ENCODE measurements at regions not wholly inside any gene's neighbourhood (a gene's known extent, or its start where the extent isn't known, plus 50 kb on each side); places are given as distances from the start of the nearest gene placed in this dataset.
"Not testable (repeated sequence)": the region's sequence is repeated elsewhere in the genome, so short reads cannot be mapped to it uniquely, and the experiment has no call there.

DNA sequence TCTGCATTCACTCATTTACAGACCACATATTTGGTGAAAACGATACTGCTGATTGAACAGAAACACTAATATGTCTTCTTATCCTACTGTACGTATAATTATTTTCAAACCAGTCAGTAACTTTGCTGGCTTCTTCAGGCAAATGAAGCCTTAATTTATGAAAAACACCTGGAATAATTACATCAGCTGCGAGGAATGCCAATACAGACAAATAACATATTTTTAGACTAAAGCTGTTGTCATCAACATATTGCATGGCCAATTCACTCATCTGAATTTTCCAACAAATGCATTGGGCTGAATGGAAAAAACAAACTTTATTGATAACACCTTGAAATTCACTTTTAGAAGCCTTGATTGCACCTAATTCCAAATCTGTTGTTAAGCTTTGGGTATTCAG is 165.9 kb downstream of the HLX start:
- no peak for TF ChIP-seq CTCF (IDR thresholded peaks at IDR 0.05)
- H3K79me2 ChIP-seq (ENCODE audit: insufficient read depth, low read length), result no peaks in the 10 kb centered on the region

GRCh38 chr1:221045842-221046831 is 166.9 kb downstream of the HLX start:
- DNase-seq, result peak; percentile 52 to 77 (median 74)
- TF ChIP-seq CTCF (IDR thresholded peaks at IDR 0.05), result no peak
- Mint-ChIP-seq H3K27ac (peak overlapping the region; percentile 83 to 94 (median 93)), H3K4me3 (peak overlapping the region; percentile 16 to 80), H3K4me1 (peaks cover 47% of the 10 kb centered on the region), H3K9me3 (peaks cover 4 to 16% (median 8%) of the 10 kb centered on the region in 7 donors), H3K27me3 (ENCODE audit: low read depth in 3 of 3) (peaks cover 0 to 5% (median 0%) of the 10 kb centered on the region in 3 donors), H3K36me3 (peaks cover 0 to 7% of the 10 kb centered on the region in 2 donors)
- Histone ChIP-seq H3K4me3 (replicated peaks in 1 of 3; ENCODE audit: low read depth in 2 of 3, low read length in 3 of 3) (peak overlapping the region in 2 of 3 experiments; percentile 5 to 23), H3K79me2 (ENCODE audit: insufficient read depth, low read length) (no peaks in the 10 kb centered on the region), H3K4me1 (ENCODE audit: control insufficient read depth in 1 of 2, insufficient read depth in 2 of 2, low read length in 2 of 2) (peaks cover 37 to 40% of the 10 kb centered on the region in 2 donors), H3K27me3 (ENCODE audit: control insufficient read depth in 2 of 2, insufficient read depth in 2 of 2, low read length in 2 of 2) (no peaks in the 10 kb centered on the region), H4K20me1 (ENCODE audit: insufficient read depth, low read length) (no peaks in the 10 kb centered on the region), H3K36me3 (replicated peaks in 1 of 2; ENCODE audit: control insufficient read depth in 1 of 2, insufficient read depth in 2 of 2, low read length in 2 of 2) (no peaks in the 10 kb centered on the region), H2AFZ (ENCODE audit: insufficient read depth, low read depth, low read length, poor library complexity, severe bottlenecking) (peak overlapping the region; percentile 22), H3K9ac (ENCODE audit: insufficient read depth, low read length, poor library complexity, severe bottlenecking) (no peak overlapping the region), H3K4me2 (replicated peaks; ENCODE audit: extremely low read depth, low read length, poor library complexity, severe bottlenecking) (peak overlapping the region; percentile 35), H3K9me3 (replicated peaks in 1 of 2; ENCODE audit: control insufficient read depth in 1 of 2, insufficient read depth in 1 of 2, low read length in 2 of 2) (no peaks in the 10 kb centered on the region), H3K27ac (ENCODE audit: low read depth in 1 of 2, low read length in 2 of 2) (peak overlapping the region; percentile 45 to 71)
- intact Hi-C loops (cut with micrococcal nuclease), result no loop called here
- no CpG with 5 or more reads among the region's 5 CpGs for WGBS (ENCODE audit: insufficient coverage)

More for the DNA sequence above, 165.9 kb downstream of the HLX start:
- intact Hi-C loops (cut with micrococcal nuclease), result no loop called here
- H3K9me3 Mint-ChIP-seq, result peaks cover 2 to 10% (median 5%) of the 10 kb centered on the region in 7 donors
- Histone ChIP-seq H2AFZ (ENCODE audit: insufficient read depth, low read depth, low read length, poor library complexity, severe bottlenecking) (no peak overlapping the region), H4K20me1 (ENCODE audit: insufficient read depth, low read length) (no peaks in the 10 kb centered on the region), H3K4me1 (ENCODE audit: control insufficient read depth in 1 of 2, insufficient read depth in 2 of 2, low read length in 2 of 2) (peaks cover 37 to 39% of the 10 kb centered on the region in 2 donors), H3K27me3 (ENCODE audit: control insufficient read depth in 2 of 2, insufficient read depth in 2 of 2, low read length in 2 of 2) (no peaks in the 10 kb centered on the region), H3K9ac (ENCODE audit: insufficient read depth, low read length, poor library complexity, severe bottlenecking) (no peak overlapping the region), H3K27ac (ENCODE audit: low read depth in 1 of 2, low read length in 2 of 2) (no peak overlapping the region), H3K4me2 (replicated peaks; ENCODE audit: extremely low read depth, low read length, poor library complexity, severe bottlenecking) (no peak overlapping the region), H3K36me3 (replicated peaks in 1 of 2; ENCODE audit: control insufficient read depth in 1 of 2, insufficient read depth in 2 of 2, low read length in 2 of 2) (no peaks in the 10 kb centered on the region), H3K4me3 (replicated peaks in 1 of 3; ENCODE audit: low read depth in 2 of 3, low read length in 3 of 3) (no peak overlapping the region), H3K9me3 (replicated peaks in 1 of 2; ENCODE audit: control insufficient read depth in 1 of 2, insufficient read depth in 1 of 2, low read length in 2 of 2) (no peaks in the 10 kb centered on the region)
- H3K4me3 Mint-ChIP-seq, result no peak overlapping the region
- H3K27ac Mint-ChIP-seq, result no peak overlapping the region
- H3K27me3 Mint-ChIP-seq (ENCODE audit: low read depth in 3 of 3), result peaks cover 0 to 3% (median 0%) of the 10 kb centered on the region in 3 donors
- WGBS (ENCODE audit: insufficient coverage), result 94% methylated on average over 3 of the region's 3 CpGs
- H3K4me1 Mint-ChIP-seq, result peaks cover 44% of the 10 kb centered on the region
- H3K36me3 Mint-ChIP-seq, result peaks cover 0 to 3% of the 10 kb centered on the region in 2 donors
- no peak for DNase-seq

DNA sequence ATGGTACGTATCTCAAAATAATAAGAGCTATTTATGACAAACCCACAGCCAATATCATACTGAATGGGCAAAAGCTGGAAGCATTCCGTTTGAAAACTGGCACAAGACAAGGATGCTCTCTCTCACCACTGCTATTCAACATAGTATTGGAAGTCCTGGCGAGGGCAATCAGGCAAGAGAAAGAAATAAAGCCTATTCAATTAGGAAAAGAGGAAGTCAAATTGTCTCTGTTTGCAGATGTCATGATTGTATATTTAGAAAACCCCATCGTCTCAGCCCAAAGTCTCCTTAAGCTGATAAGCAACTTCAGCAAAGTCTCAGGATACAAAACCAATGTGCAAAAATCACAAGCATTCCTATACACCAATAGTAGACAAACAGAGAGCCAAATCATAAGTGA is 172.1 kb downstream of the HLX start:
- H3K4me2 ChIP-seq (replicated peaks; ENCODE audit: extremely low read depth, low read length, poor library complexity, severe bottlenecking); H3K27me3 Mint-ChIP-seq (ENCODE audit: low read depth in 3 of 3); H3K36me3 Mint-ChIP-seq; H3K9me3 ChIP-seq (replicated peaks in 1 of 2; ENCODE audit: control insufficient read depth in 1 of 2, insufficient read depth in 1 of 2, low read length in 2 of 2); H4K20me1 ChIP-seq (ENCODE audit: insufficient read depth, low read length); H3K9ac ChIP-seq (ENCODE audit: insufficient read depth, low read length, poor library complexity, severe bottlenecking); H3K36me3 ChIP-seq (replicated peaks in 1 of 2; ENCODE audit: control insufficient read depth in 1 of 2, insufficient read depth in 2 of 2, low read length in 2 of 2); H2AFZ ChIP-seq (ENCODE audit: insufficient read depth, low read depth, low read length, poor library complexity, severe bottlenecking); intact Hi-C loops (cut with micrococcal nuclease); DNase-seq; H3K4me3 ChIP-seq (replicated peaks in 1 of 3; ENCODE audit: low read depth in 2 of 3, low read length in 3 of 3); H3K27me3 ChIP-seq (ENCODE audit: control insufficient read depth in 2 of 2, insufficient read depth in 2 of 2, low read length in 2 of 2); H3K4me3 Mint-ChIP-seq; H3K27ac ChIP-seq (ENCODE audit: low read depth in 1 of 2, low read length in 2 of 2); H3K79me2 ChIP-seq (ENCODE audit: insufficient read depth, low read length): not testable (repeated sequence)
- H3K4me1 Mint-ChIP-seq, result peaks cover 40% of the 10 kb centered on the region
- H3K9me3 Mint-ChIP-seq, result peaks cover 4 to 18% (median 8%) of the 10 kb centered on the region in 7 donors
- H3K27ac Mint-ChIP-seq, result peak overlapping the region in 1 of 7 donors; percentile 8
- no CpG with 5 or more reads among the region's 4 CpGs for WGBS (ENCODE audit: insufficient coverage)
- peaks cover 28 to 34% of the 10 kb centered on the region in 2 donors for H3K4me1 ChIP-seq (ENCODE audit: control insufficient read depth in 1 of 2, insufficient read depth in 2 of 2, low read length in 2 of 2)

Data from CD14-positive monocyte (primary cell).